HL-60 (cell line): ENCODE measurements at regions not wholly inside any gene's neighbourhood (a gene's known extent, or its start where the extent isn't known, plus 50 kb on each side); places are given as distances from the start of the nearest gene placed in this dataset.

Source experiments
- GABPA ChIP-seq: IDR thresholded peaks from 2 replicates; pipeline ENCODE4 v1.6.1; 2012; ENCODE audit warnings: low read depth
- POLR2AphosphoS5 ChIP-seq: IDR thresholded peaks from 2 replicates; pipeline ENCODE4 v1.6.1; 2012; ENCODE audit warnings: low read depth
- TF ChIP-seq, protein P1 (sequence below): IDR thresholded peaks from one replicate; pipeline ENCODE4 v1.5.1; 2011; ENCODE audit warnings: low read length, control low read depth, inconsistent platforms; ENCODE audit not compliant: insufficient read depth
- TF ChIP-seq, protein P2 (sequence below): IDR thresholded peaks from 2 replicates; pipeline ENCODE4 v1.6.1; 2012; ENCODE audit warnings: low read depth; ENCODE audit not compliant: insufficient replicate concordance

DNA sequence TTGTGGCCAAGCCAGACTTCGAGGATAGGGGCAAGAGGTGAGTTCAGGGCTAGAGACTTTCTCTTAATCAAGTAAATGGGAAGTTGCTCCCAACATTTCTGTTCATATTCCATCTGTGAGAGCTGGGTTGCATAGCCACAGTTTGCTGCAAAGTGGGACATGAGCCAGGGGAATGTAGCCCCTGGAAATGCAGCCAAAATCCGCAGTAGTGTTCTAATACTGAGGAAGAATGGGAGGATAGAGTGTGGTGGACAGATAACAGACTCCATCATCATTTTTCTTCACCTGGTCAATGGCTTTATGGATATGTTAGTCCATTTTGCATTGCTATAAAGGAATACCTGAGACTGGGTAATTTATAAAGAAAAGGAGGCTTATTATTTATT, 177.7 kb downstream of the SKIDA1 start:
- TF ChIP-seq, protein P1, sequence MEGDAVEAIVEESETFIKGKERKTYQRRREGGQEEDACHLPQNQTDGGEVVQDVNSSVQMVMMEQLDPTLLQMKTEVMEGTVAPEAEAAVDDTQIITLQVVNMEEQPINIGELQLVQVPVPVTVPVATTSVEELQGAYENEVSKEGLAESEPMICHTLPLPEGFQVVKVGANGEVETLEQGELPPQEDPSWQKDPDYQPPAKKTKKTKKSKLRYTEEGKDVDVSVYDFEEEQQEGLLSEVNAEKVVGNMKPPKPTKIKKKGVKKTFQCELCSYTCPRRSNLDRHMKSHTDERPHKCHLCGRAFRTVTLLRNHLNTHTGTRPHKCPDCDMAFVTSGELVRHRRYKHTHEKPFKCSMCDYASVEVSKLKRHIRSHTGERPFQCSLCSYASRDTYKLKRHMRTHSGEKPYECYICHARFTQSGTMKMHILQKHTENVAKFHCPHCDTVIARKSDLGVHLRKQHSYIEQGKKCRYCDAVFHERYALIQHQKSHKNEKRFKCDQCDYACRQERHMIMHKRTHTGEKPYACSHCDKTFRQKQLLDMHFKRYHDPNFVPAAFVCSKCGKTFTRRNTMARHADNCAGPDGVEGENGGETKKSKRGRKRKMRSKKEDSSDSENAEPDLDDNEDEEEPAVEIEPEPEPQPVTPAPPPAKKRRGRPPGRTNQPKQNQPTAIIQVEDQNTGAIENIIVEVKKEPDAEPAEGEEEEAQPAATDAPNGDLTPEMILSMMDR = no peak
- TF ChIP-seq POLR2AphosphoS5 (no peak), GABPA (no peak)
- TF ChIP-seq, protein P2, sequence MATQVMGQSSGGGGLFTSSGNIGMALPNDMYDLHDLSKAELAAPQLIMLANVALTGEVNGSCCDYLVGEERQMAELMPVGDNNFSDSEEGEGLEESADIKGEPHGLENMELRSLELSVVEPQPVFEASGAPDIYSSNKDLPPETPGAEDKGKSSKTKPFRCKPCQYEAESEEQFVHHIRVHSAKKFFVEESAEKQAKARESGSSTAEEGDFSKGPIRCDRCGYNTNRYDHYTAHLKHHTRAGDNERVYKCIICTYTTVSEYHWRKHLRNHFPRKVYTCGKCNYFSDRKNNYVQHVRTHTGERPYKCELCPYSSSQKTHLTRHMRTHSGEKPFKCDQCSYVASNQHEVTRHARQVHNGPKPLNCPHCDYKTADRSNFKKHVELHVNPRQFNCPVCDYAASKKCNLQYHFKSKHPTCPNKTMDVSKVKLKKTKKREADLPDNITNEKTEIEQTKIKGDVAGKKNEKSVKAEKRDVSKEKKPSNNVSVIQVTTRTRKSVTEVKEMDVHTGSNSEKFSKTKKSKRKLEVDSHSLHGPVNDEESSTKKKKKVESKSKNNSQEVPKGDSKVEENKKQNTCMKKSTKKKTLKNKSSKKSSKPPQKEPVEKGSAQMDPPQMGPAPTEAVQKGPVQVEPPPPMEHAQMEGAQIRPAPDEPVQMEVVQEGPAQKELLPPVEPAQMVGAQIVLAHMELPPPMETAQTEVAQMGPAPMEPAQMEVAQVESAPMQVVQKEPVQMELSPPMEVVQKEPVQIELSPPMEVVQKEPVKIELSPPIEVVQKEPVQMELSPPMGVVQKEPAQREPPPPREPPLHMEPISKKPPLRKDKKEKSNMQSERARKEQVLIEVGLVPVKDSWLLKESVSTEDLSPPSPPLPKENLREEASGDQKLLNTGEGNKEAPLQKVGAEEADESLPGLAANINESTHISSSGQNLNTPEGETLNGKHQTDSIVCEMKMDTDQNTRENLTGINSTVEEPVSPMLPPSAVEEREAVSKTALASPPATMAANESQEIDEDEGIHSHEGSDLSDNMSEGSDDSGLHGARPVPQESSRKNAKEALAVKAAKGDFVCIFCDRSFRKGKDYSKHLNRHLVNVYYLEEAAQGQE = no peak
